ENCODE measurements at regions not wholly inside any gene's neighbourhood (a gene's known extent, or its start where the extent isn't known, plus 50 kb on each side); places are given as distances from the start of the nearest gene placed in this dataset.

- DNase-seq, result no peak
Observed at GRCh38 chr6:47924001-47924400, 142.2 kb downstream of the OPN5 start.

- no peak for DNase-seq
Observed at GRCh38 chr6:47922391-47922790, 140.6 kb downstream of the OPN5 start.

- no peak for DNase-seq
Observed at GRCh38 chr6:47919875-47920274, 138.0 kb downstream of the OPN5 start.

- no peak for DNase-seq
Observed at GRCh38 chr6:47917811-47918210, 136.0 kb downstream of the OPN5 start.

GRCh38 chr6:47917202-47917601 is 135.4 kb downstream of the OPN5 start:
- DNase-seq, result no peak

GRCh38 chr6:47915017-47915416 is 133.2 kb downstream of the OPN5 start:
- no peak for DNase-seq

- no peak for DNase-seq
Observed at GRCh38 chr6:47908271-47908670, 126.4 kb downstream of the OPN5 start.

GRCh38 chr6:47905717-47906116 is 123.9 kb downstream of the OPN5 start:
- DNase-seq, result no peak

GRCh38 chr6:47897247-47897646 is 115.4 kb downstream of the OPN5 start:
- no peak for DNase-seq

- DNase-seq, result no peak
Observed at GRCh38 chr6:47890326-47890875, 108.6 kb downstream of the OPN5 start.

GRCh38 chr6:47879015-47879414 is 97.2 kb downstream of the OPN5 start:
- DNase-seq, result no peak
